ENCODE measurements at regions not wholly inside any gene's neighbourhood (a gene's known extent, or its start where the extent isn't known, plus 50 kb on each side); places are given as distances from the start of the nearest gene placed in this dataset.

- no peak for DNase-seq (ENCODE audit: low read depth)
These were observed 92.3 kb downstream of the GC start for GRCh38 chr4:71691416-71692073.

- no peak for DNase-seq (ENCODE audit: low read depth)
These were observed 94.1 kb downstream of the GC start for GRCh38 chr4:71689822-71690221.

- no peak for DNase-seq (ENCODE audit: low read depth)
These were observed 96.8 kb downstream of the GC start for GRCh38 chr4:71687056-71687455.

- no peak for DNase-seq (ENCODE audit: low read depth)
These were observed 97.9 kb downstream of the GC start for GRCh38 chr4:71685975-71686374.

- DNase-seq (ENCODE audit: low read depth): no peak
These were observed 100.6 kb downstream of the GC start for GRCh38 chr4:71683309-71683708.

GRCh38 chr4:71680706-71681105 lies 103.2 kb downstream of the GC start:
- DNase-seq (ENCODE audit: low read depth): no peak

- no peak for DNase-seq (ENCODE audit: low read depth)
These were observed 106.3 kb downstream of the GC start for GRCh38 chr4:71677568-71677967.

GRCh38 chr4:71669291-71669690 lies 114.6 kb downstream of the GC start:
- no peak for DNase-seq (ENCODE audit: low read depth)

- no peak for DNase-seq (ENCODE audit: low read depth)
These were observed 118.5 kb downstream of the GC start for GRCh38 chr4:71665358-71665757.

GRCh38 chr4:71664366-71664765 lies 119.5 kb downstream of the GC start:
- no peak for DNase-seq (ENCODE audit: low read depth)

- no peak for DNase-seq (ENCODE audit: low read depth)
These were observed 120.1 kb downstream of the GC start for GRCh38 chr4:71663780-71664179.

GRCh38 chr4:71659979-71660378 lies 123.9 kb downstream of the GC start:
- DNase-seq (ENCODE audit: low read depth): no peak

GRCh38 chr4:71648923-71649322 lies 135.0 kb downstream of the GC start:
- DNase-seq (ENCODE audit: low read depth): peak; percentile 9

- DNase-seq (ENCODE audit: low read depth): peak; percentile 29
These were observed 135.4 kb downstream of the GC start for GRCh38 chr4:71648448-71648847.

GRCh38 chr4:71639380-71639779 lies 144.5 kb downstream of the GC start:
- DNase-seq (ENCODE audit: low read depth): no peak

GRCh38 chr4:71635139-71635748 lies 148.6 kb downstream of the GC start:
- no peak for DNase-seq (ENCODE audit: low read depth)

- no peak for DNase-seq (ENCODE audit: low read depth)
These were observed 149.5 kb downstream of the GC start for GRCh38 chr4:71634364-71634763.

GRCh38 chr4:71630803-71631202 lies 153.1 kb downstream of the GC start:
- DNase-seq (ENCODE audit: low read depth): no peak

- no peak for DNase-seq (ENCODE audit: low read depth)
These were observed 158.9 kb downstream of the GC start for GRCh38 chr4:71625005-71625404.

Measured in renal cortical epithelial cell (primary cell).